GM12864 (cell line): ENCODE measurements at regions not wholly inside any gene's neighbourhood (a gene's known extent, or its start where the extent isn't known, plus 50 kb on each side); places are given as distances from the start of the nearest gene placed in this dataset.

ENCODE experiments used
- DNase-seq: peaks from one replicate; pipeline ENCODE4 v3.0.0-alpha.2; 2011; ENCODE audit warnings: low read depth
- H3K4me3 ChIP-seq: 2 replicates; pipeline ENCODE4 v1.5.1; 2011; ENCODE audit warnings: mild to moderate bottlenecking, low read depth, low read length, control low read depth
- CTCF ChIP-seq: IDR thresholded peaks from 2 replicates; pipeline ENCODE4 v1.5.1; 2011; ENCODE audit warnings: low read depth, mild to moderate bottlenecking, moderate library complexity, low read length, control low read depth, inconsistent platforms; ENCODE audit errors: missing control alignments

GRCh38 chr11:135075740-135076139, 663.7 kb upstream of the B3GAT1 start:
- peak; percentile 8 for DNase-seq
- TF ChIP-seq CTCF, result peak; percentile 61
- no peak overlapping the region for H3K4me3 ChIP-seq

GRCh38 chr11:135074397-135074998, 662.5 kb upstream of the B3GAT1 start:
- H3K4me3 ChIP-seq, result no peak overlapping the region
- no peak for DNase-seq
- TF ChIP-seq CTCF, result peak; percentile 12

GRCh38 chr11:135073870-135074269, 661.8 kb upstream of the B3GAT1 start:
- no peak for TF ChIP-seq CTCF

GRCh38 chr11:135073381-135073780, 661.3 kb upstream of the B3GAT1 start:
- TF ChIP-seq CTCF, result no peak
- DNase-seq, result no peak
- H3K4me3 ChIP-seq, result no peak overlapping the region

More at GRCh38 chr11:135073870-135074269, 661.8 kb upstream of the B3GAT1 start:
- H3K4me3 ChIP-seq, result no peak overlapping the region
- no peak for DNase-seq

- no peak overlapping the region for H3K4me3 ChIP-seq
- DNase-seq, result no peak
- no peak for TF ChIP-seq CTCF
These were observed 657.8 kb upstream of the B3GAT1 start for GRCh38 chr11:135069890-135070289.

GRCh38 chr11:135069063-135069462, 657.0 kb upstream of the B3GAT1 start:
- no peak for DNase-seq
- no peak for TF ChIP-seq CTCF
- H3K4me3 ChIP-seq, result no peak overlapping the region

- DNase-seq, result no peak
- TF ChIP-seq CTCF, result no peak
- no peak overlapping the region for H3K4me3 ChIP-seq
These were observed 651.0 kb upstream of the B3GAT1 start for GRCh38 chr11:135062994-135063393.
